ENCODE measurements at regions not wholly inside any gene's neighbourhood (a gene's known extent, or its start where the extent isn't known, plus 50 kb on each side); places are given as distances from the start of the nearest gene placed in this dataset.

- TF ChIP-seq EZH2 (IDR thresholded peaks at IDR 0.05) (no peak), FOXP2 (optimal IDR thresholded peaks at IDR 0.05; ENCODE audit: control extremely low read depth, extremely low read length, insufficient read depth) (no peak), POLR2AphosphoS5 (IDR thresholded peaks at IDR 0.05; ENCODE audit: borderline replicate concordance, low read depth, low read length) (no peak)
- DNase-seq (ENCODE audit: low read depth, low spot score): no peak
- Histone ChIP-seq H3K9ac (ENCODE audit: insufficient read length) (no peak overlapping the region), H3K27ac (no peak overlapping the region), H3K9me3 (ENCODE audit: low read depth, low read length) (no peaks in the 10 kb centered on the region), H3K4me3 (no peak overlapping the region), H3K36me3 (ENCODE audit: insufficient read depth, low read length) (no peaks in the 10 kb centered on the region)
These were observed 71.8 kb upstream of the IGFBP3 start for GRCh38 chr7:45992826-45993225.

GRCh38 chr7:45990276-45990675 lies 69.2 kb upstream of the IGFBP3 start:
- TF ChIP-seq POLR2AphosphoS5 (IDR thresholded peaks at IDR 0.05; ENCODE audit: borderline replicate concordance, low read depth, low read length): no peak
- TF ChIP-seq FOXP2 (optimal IDR thresholded peaks at IDR 0.05; ENCODE audit: control extremely low read depth, extremely low read length, insufficient read depth): no peak
- TF ChIP-seq EZH2 (IDR thresholded peaks at IDR 0.05): no peak
- Histone ChIP-seq H3K9ac (ENCODE audit: insufficient read length) (no peak overlapping the region), H3K4me3 (no peak overlapping the region), H3K27ac (no peak overlapping the region), H3K9me3 (ENCODE audit: low read depth, low read length) (no peaks in the 10 kb centered on the region), H3K36me3 (ENCODE audit: insufficient read depth, low read length) (no peaks in the 10 kb centered on the region)
- no peak for DNase-seq (ENCODE audit: low read depth, low spot score)

GRCh38 chr7:45988405-45989057 lies 67.5 kb upstream of the IGFBP3 start:
- TF ChIP-seq FOXP2 (optimal IDR thresholded peaks at IDR 0.05; ENCODE audit: control extremely low read depth, extremely low read length, insufficient read depth) (no peak), EZH2 (IDR thresholded peaks at IDR 0.05) (no peak), POLR2AphosphoS5 (IDR thresholded peaks at IDR 0.05; ENCODE audit: borderline replicate concordance, low read depth, low read length) (no peak)
- DNase-seq (ENCODE audit: low read depth, low spot score): no peak
- Histone ChIP-seq H3K36me3 (ENCODE audit: insufficient read depth, low read length) (no peaks in the 10 kb centered on the region), H3K9me3 (ENCODE audit: low read depth, low read length) (no peaks in the 10 kb centered on the region), H3K4me3 (no peak overlapping the region), H3K27ac (no peak overlapping the region), H3K9ac (ENCODE audit: insufficient read length) (no peak overlapping the region)

- H3K36me3 ChIP-seq (ENCODE audit: insufficient read depth, low read length): no peaks in the 10 kb centered on the region
These were observed 66.6 kb upstream of the IGFBP3 start for GRCh38 chr7:45987521-45988290.

GRCh38 chr7:45986355-45987298 lies 65.6 kb upstream of the IGFBP3 start:
- no peak overlapping the region for H3K9ac ChIP-seq (ENCODE audit: insufficient read length)
- TF ChIP-seq FOXP2 (optimal IDR thresholded peaks at IDR 0.05; ENCODE audit: control extremely low read depth, extremely low read length, insufficient read depth) (no peak), EZH2 (IDR thresholded peaks at IDR 0.05) (no peak)
- H3K27ac ChIP-seq: no peak overlapping the region
- no peaks in the 10 kb centered on the region for H3K36me3 ChIP-seq (ENCODE audit: insufficient read depth, low read length)
- no peak overlapping the region for H3K4me3 ChIP-seq
- no peaks in the 10 kb centered on the region for H3K9me3 ChIP-seq (ENCODE audit: low read depth, low read length)
- no peak for DNase-seq (ENCODE audit: low read depth, low spot score)

More at GRCh38 chr7:45987521-45988290, 66.6 kb upstream of the IGFBP3 start:
- Histone ChIP-seq H3K9me3 (ENCODE audit: low read depth, low read length) (no peaks in the 10 kb centered on the region), H3K27ac (no peak overlapping the region), H3K9ac (ENCODE audit: insufficient read length) (no peak overlapping the region), H3K4me3 (no peak overlapping the region)
- DNase-seq (ENCODE audit: low read depth, low spot score): no peak
- TF ChIP-seq POLR2AphosphoS5 (IDR thresholded peaks at IDR 0.05; ENCODE audit: borderline replicate concordance, low read depth, low read length) (no peak), EZH2 (IDR thresholded peaks at IDR 0.05) (no peak), FOXP2 (optimal IDR thresholded peaks at IDR 0.05; ENCODE audit: control extremely low read depth, extremely low read length, insufficient read depth) (no peak)

- H3K27ac ChIP-seq: no peak overlapping the region
- no peaks in the 10 kb centered on the region for H3K9me3 ChIP-seq (ENCODE audit: low read depth, low read length)
- no peak overlapping the region for H3K9ac ChIP-seq (ENCODE audit: insufficient read length)
- TF ChIP-seq FOXP2 (optimal IDR thresholded peaks at IDR 0.05; ENCODE audit: control extremely low read depth, extremely low read length, insufficient read depth) (no peak), POLR2AphosphoS5 (IDR thresholded peaks at IDR 0.05; ENCODE audit: borderline replicate concordance, low read depth, low read length) (no peak), EZH2 (IDR thresholded peaks at IDR 0.05) (no peak)
- no peak overlapping the region for H3K4me3 ChIP-seq
- DNase-seq (ENCODE audit: low read depth, low spot score): no peak
- H3K36me3 ChIP-seq (ENCODE audit: insufficient read depth, low read length): no peaks in the 10 kb centered on the region
These were observed 64.8 kb upstream of the IGFBP3 start for GRCh38 chr7:45985902-45986301.

- H3K36me3 ChIP-seq (ENCODE audit: insufficient read depth, low read length): no peaks in the 10 kb centered on the region
- no peak overlapping the region for H3K4me3 ChIP-seq
- H3K9ac ChIP-seq (ENCODE audit: insufficient read length): no peak overlapping the region
- no peaks in the 10 kb centered on the region for H3K9me3 ChIP-seq (ENCODE audit: low read depth, low read length)
- H3K27ac ChIP-seq: no peak overlapping the region
- TF ChIP-seq POLR2AphosphoS5 (IDR thresholded peaks at IDR 0.05; ENCODE audit: borderline replicate concordance, low read depth, low read length) (no peak), EZH2 (IDR thresholded peaks at IDR 0.05) (no peak), FOXP2 (optimal IDR thresholded peaks at IDR 0.05; ENCODE audit: control extremely low read depth, extremely low read length, insufficient read depth) (no peak)
- DNase-seq (ENCODE audit: low read depth, low spot score): no peak
These were observed 63.6 kb upstream of the IGFBP3 start for GRCh38 chr7:45984386-45985295.

Data from SK-N-MC (cell line).